PC-9 (cell line): ENCODE measurements at regions not wholly inside any gene's neighbourhood (a gene's known extent, or its start where the extent isn't known, plus 50 kb on each side); places are given as distances from the start of the nearest gene placed in this dataset.

Experiments used
- BruUV-seq: library from RNA; stranded (reverse); fragments of 400-500 nt; replicated peaks from 2 replicates; lab custom pipeline; 2021; lab: Mats Ljungman, UMichigan
- CTCF ChIA-PET: fragments of 300-600 bp; sonication (Branson Sonifier 250); formaldehyde crosslinking; loops from one replicate; lab custom pipeline; 2022; ENCODE audit warnings: antibody characterized with exemption; lab: Charles Lee
- POLR2A ChIA-PET: fragments of 300-600 bp; sonication (Branson Sonifier 250); formaldehyde crosslinking; loops from one replicate; lab custom pipeline; 2022; ENCODE audit warnings: antibody characterized with exemption; ENCODE audit not compliant: unreplicated experiment; lab: Charles Lee
- DNase-seq, 2 experiments: peaks; one replicate each; pipeline versions ENCODE4 v3.0.0 to v3.0.0-alpha.2; 2015 to 2022; ENCODE audit warnings: mixed read lengths in 1 of 2
- H2AFZ ChIP-seq: fragments of 200-600 bp; sonication (generic); 2 replicates; pipeline ENCODE4 v1.8.1; 2017; ENCODE audit warnings: antibody characterized with exemption
- H3F3A ChIP-seq: fragments of 200-600 bp; sonication (generic); 2 replicates; pipeline ENCODE4 v1.8.1; 2017; ENCODE audit warnings: antibody characterized with exemption, mild to moderate bottlenecking, low read depth; ENCODE audit not compliant: insufficient read depth
- H3K27ac ChIP-seq: fragments of 200-600 bp; sonication (generic); 2 replicates; pipeline ENCODE4 v1.6.1; 2016; ENCODE audit warnings: mixed run types
- H3K27me3 ChIP-seq: fragments of 200-600 bp; sonication (generic); 2 replicates; pipeline ENCODE4 v1.6.1; 2016; ENCODE audit warnings: low read depth, mixed run types; ENCODE audit not compliant: insufficient read depth
- H3K36me3 ChIP-seq: fragments of 200-600 bp; sonication (generic); 2 replicates; pipeline ENCODE4 v1.6.1; 2016; ENCODE audit warnings: low read depth, mixed run types
- H3K4me1 ChIP-seq: fragments of 200-600 bp; sonication (generic); replicated peaks from 2 replicates; pipeline ENCODE4 v1.6.1; 2016; ENCODE audit warnings: mixed run types; ENCODE audit not compliant: insufficient read depth
- H3K4me2 ChIP-seq: fragments of 200-600 bp; sonication (generic); 2 replicates; pipeline ENCODE4 v1.6.1; 2017; ENCODE audit warnings: mixed run types
- H3K4me3 ChIP-seq: fragments of 200-600 bp; sonication (generic); 2 replicates; pipeline ENCODE4 v1.6.1; 2016; ENCODE audit warnings: mixed run types
- H3K79me2 ChIP-seq: fragments of 200-600 bp; sonication (generic); 2 replicates; pipeline ENCODE4 v1.6.1; 2017; ENCODE audit warnings: low read depth, mixed run types
- H3K9me2 ChIP-seq: fragments of 200-600 bp; sonication (generic); 2 replicates; pipeline ENCODE4 v1.8.1; 2017; ENCODE audit warnings: mild to moderate bottlenecking; ENCODE audit not compliant: insufficient read depth
- H3K9me3 ChIP-seq: fragments of 200-600 bp; sonication (generic); 2 replicates; pipeline ENCODE4 v1.8.1; 2016; ENCODE audit warnings: low read depth; ENCODE audit not compliant: insufficient read depth
- H4K20me1 ChIP-seq: fragments of 200-600 bp; sonication (generic); 2 replicates; pipeline ENCODE4 v1.8.1; 2017; ENCODE audit not compliant: insufficient read depth
- CTCF ChIP-seq: fragments of 200-600 bp; sonication (generic); conservative IDR thresholded peaks from 2 replicates; pipeline ENCODE4 v1.6.1; 2017; ENCODE audit warnings: mixed run types, antibody characterized with exemption, mild to moderate bottlenecking, moderate library complexity
- EZH2 ChIP-seq: fragments of 200-600 bp; sonication (generic); IDR thresholded peaks from 2 replicates; pipeline ENCODE4 v1.8.0; 2017; ENCODE audit warnings: antibody characterized with exemption, low read depth
- intact Hi-C: fragments of 100-400 bp; cut with micrococcal nuclease; formaldehyde crosslinking; loops from one replicate; pipeline ENCODE4 v1.10.0; 2022; ENCODE audit not compliant: unreplicated experiment

- Histone ChIP-seq H3K9me3 (no peaks in the 10 kb centered on the region), H3K36me3 (no peaks in the 10 kb centered on the region), H3F3A (peaks cover 8% of the 10 kb centered on the region), H3K27ac (no peak overlapping the region), H3K9me2 (no peaks in the 10 kb centered on the region), H3K4me1 (peaks cover 21% of the 10 kb centered on the region), H4K20me1 (no peaks in the 10 kb centered on the region), H3K4me2 (no peak overlapping the region), H3K27me3 (no peaks in the 10 kb centered on the region), H3K79me2 (no peaks in the 10 kb centered on the region), H3K4me3 (no peak overlapping the region), H2AFZ (no peak overlapping the region)
- BruUV-seq: no TSS peak
- TF ChIP-seq EZH2 (no peak), CTCF (no peak)
- DNase-seq: no peak
- CTCF ChIA-PET: interaction anchor here (0.5 kb wide), 1 partner anchor 1228 kb away, joined by 3 read pairs; no protein-coding TSS in a partner anchor
- POLR2A ChIA-PET: no interaction called here
- intact Hi-C loops: loop anchor here (5.0 kb wide), 1 partner anchor 252 kb away; no protein-coding TSS in a partner anchor
Observed at GRCh38 chr10:3530346-3530745, 254.7 kb downstream of the KLF6 start.

GRCh38 chr10:3529691-3530090, 255.3 kb downstream of the KLF6 start:
- Histone ChIP-seq H3F3A (peaks cover 8% of the 10 kb centered on the region), H3K79me2 (no peaks in the 10 kb centered on the region), H3K36me3 (no peaks in the 10 kb centered on the region), H2AFZ (no peak overlapping the region), H4K20me1 (no peaks in the 10 kb centered on the region), H3K9me2 (no peaks in the 10 kb centered on the region), H3K4me1 (peaks cover 21% of the 10 kb centered on the region), H3K4me2 (no peak overlapping the region), H3K9me3 (no peaks in the 10 kb centered on the region), H3K27ac (no peak overlapping the region), H3K4me3 (no peak overlapping the region), H3K27me3 (no peaks in the 10 kb centered on the region)
- no peak for TF ChIP-seq EZH2
- TF ChIP-seq CTCF: no peak
- BruUV-seq: no TSS peak
- intact Hi-C loops: loop anchor here (5.0 kb wide), 2 partner anchors 37 to 253 kb away; no protein-coding TSS in a partner anchor
- ChIA-PET CTCF (interaction anchor here (0.6 kb wide), 1 partner anchor 13 kb away, joined by 3 read pairs; no protein-coding TSS in a partner anchor), POLR2A (no interaction called here)
- DNase-seq: no peak

GRCh38 chr10:3528823-3529403, 256.1 kb downstream of the KLF6 start:
- H3K36me3 ChIP-seq: no peaks in the 10 kb centered on the region
- H4K20me1 ChIP-seq: no peaks in the 10 kb centered on the region
- no TSS peak for BruUV-seq
- H3K4me3 ChIP-seq: no peak overlapping the region
- peaks cover 19% of the 10 kb centered on the region for H3K4me1 ChIP-seq
- H3K79me2 ChIP-seq: no peaks in the 10 kb centered on the region
- H3K27me3 ChIP-seq: no peaks in the 10 kb centered on the region
- intact Hi-C loops: loop anchor here (5.0 kb wide), 1 partner anchor 37 kb away; no protein-coding TSS in a partner anchor
- peaks cover 8% of the 10 kb centered on the region for H3F3A ChIP-seq
- H2AFZ ChIP-seq: no peak overlapping the region
- no peaks in the 10 kb centered on the region for H3K9me3 ChIP-seq
- ChIA-PET POLR2A (no interaction called here), CTCF (interaction anchor here (0.6 kb wide), 1 partner anchor 13 kb away, joined by 3 read pairs; no protein-coding TSS in a partner anchor)
- TF ChIP-seq EZH2 (no peak), CTCF (no peak)
- DNase-seq: no peak
- no peak overlapping the region for H3K27ac ChIP-seq
- no peaks in the 10 kb centered on the region for H3K9me2 ChIP-seq
- no peak overlapping the region for H3K4me2 ChIP-seq
